ENCODE measurements at regions not wholly inside any gene's neighbourhood (a gene's known extent, or its start where the extent isn't known, plus 50 kb on each side); places are given as distances from the start of the nearest gene placed in this dataset.

DNA sequence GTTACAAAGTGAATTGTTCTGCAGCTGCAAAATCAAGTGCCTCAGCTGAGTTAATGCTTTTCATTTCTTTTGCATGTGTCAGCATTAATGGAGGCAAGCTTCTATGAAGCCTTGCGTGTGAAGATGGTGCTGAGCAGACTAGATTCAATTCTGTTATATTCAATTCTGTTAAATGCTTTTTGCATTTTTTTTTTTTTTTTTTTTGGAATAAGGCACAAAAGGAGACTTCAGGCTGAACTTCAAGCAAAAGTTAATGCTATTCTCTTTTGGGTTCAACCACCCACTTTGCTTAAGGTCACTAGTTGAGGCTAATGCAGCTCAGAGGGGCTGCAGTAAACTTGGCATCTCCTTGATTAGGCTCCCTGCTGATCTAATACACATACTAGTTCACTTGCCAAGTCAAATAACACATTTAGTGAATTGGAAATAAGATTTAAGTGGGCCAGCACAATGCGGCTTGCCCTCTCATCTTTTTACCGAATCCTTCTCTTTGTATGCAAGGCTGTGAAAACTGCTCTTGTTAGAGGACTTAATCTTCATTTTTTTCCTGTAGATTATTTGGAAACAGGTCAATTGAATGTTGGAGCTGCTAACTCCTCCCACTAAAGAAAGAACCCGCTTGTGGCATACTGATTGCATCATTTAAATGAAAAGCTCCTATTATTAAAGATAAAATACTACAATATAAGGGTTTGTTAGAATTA, 1020.2 kb downstream of the NR2F1-AS1 start:
- H3K4me3 ChIP-seq (ENCODE audit: low read length in 2 of 2), result no peak overlapping the region
- no peak overlapping the region for H3K27ac ChIP-seq (ENCODE audit: low read depth in 1 of 2, low read length in 1 of 2)
- DNase-seq (ENCODE audit: low read depth in 6 of 9, low spot score in 9 of 9), result no peak
- H3K9me3 ChIP-seq (ENCODE audit: control insufficient read depth in 2 of 2, insufficient read depth in 1 of 2, low read length in 1 of 2), result no peaks in the 10 kb centered on the region
- H3K36me3 ChIP-seq (ENCODE audit: control insufficient read depth in 2 of 2, insufficient read depth in 2 of 2, low read length in 1 of 2), result no peaks in the 10 kb centered on the region
- H3K4me1 ChIP-seq (ENCODE audit: control insufficient read depth in 2 of 2, insufficient read depth in 2 of 2, low read length in 2 of 2), result no peaks in the 10 kb centered on the region
- no peaks in the 10 kb centered on the region for H3K27me3 ChIP-seq (ENCODE audit: control insufficient read depth in 2 of 2, insufficient read depth in 1 of 2, low read length in 1 of 2)
- WGBS, result 77% methylated on average over 4 of the region's 4 CpGs

DNA sequence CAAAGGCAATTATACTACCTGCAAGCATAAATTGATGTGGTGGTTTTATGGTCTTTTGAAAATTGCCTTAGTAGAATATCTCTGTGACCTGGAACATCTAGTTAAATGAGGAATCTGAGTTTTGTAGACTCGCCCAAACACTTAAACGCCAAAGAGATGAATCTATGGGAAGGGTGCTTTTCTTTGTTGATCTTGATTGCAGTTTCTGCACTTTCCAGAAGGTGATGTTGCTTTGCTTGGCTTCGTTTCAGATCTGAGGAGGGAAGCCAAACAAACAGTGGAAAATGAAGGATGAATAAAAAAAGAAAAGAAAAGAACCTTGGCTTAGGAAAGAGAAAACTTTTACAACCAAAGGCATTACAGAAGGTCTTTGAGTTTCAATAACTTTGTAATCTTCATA, 1021.2 kb downstream of the NR2F1-AS1 start:
- no peaks in the 10 kb centered on the region for H3K9me3 ChIP-seq (ENCODE audit: control insufficient read depth in 2 of 2, insufficient read depth in 1 of 2, low read length in 1 of 2)
- WGBS, result 61% methylated on average over 3 of the region's 3 CpGs
- no peaks in the 10 kb centered on the region for H3K27me3 ChIP-seq (ENCODE audit: control insufficient read depth in 2 of 2, insufficient read depth in 1 of 2, low read length in 1 of 2)
- H3K36me3 ChIP-seq (ENCODE audit: control insufficient read depth in 2 of 2, insufficient read depth in 2 of 2, low read length in 1 of 2), result no peaks in the 10 kb centered on the region
- H3K4me3 ChIP-seq (ENCODE audit: low read length in 2 of 2), result no peak overlapping the region
- no peaks in the 10 kb centered on the region for H3K4me1 ChIP-seq (ENCODE audit: control insufficient read depth in 2 of 2, insufficient read depth in 2 of 2, low read length in 2 of 2)
- no peak overlapping the region for H3K27ac ChIP-seq (ENCODE audit: low read depth in 1 of 2, low read length in 1 of 2)
- no peak for DNase-seq (ENCODE audit: low read depth in 6 of 9, low spot score in 9 of 9)

DNA sequence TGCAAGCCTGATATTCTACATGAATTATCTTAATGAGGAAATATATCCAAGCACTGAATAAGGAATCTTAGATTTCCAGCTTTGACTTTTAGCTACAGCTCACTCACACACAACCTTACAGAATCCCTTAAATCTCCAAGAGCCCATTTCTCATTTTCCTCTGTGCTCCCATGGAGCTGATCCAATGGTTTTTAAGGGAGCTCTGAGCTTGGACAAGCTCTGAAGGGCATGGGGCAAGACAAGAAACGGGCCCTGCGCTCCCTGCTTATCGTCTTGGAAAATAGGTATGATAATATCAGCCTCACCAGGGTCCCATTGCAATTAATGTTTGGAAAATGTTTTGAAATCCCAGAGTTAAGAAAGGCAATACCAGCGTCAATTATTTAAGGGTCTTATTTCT, 1021.7 kb downstream of the NR2F1-AS1 start:
- Histone ChIP-seq H3K27ac (ENCODE audit: low read depth in 1 of 2, low read length in 1 of 2) (no peak overlapping the region), H3K4me1 (ENCODE audit: control insufficient read depth in 2 of 2, insufficient read depth in 2 of 2, low read length in 2 of 2) (no peaks in the 10 kb centered on the region), H3K4me3 (ENCODE audit: low read length in 2 of 2) (no peak overlapping the region), H3K36me3 (ENCODE audit: control insufficient read depth in 2 of 2, insufficient read depth in 2 of 2, low read length in 1 of 2) (no peaks in the 10 kb centered on the region), H3K27me3 (ENCODE audit: control insufficient read depth in 2 of 2, insufficient read depth in 1 of 2, low read length in 1 of 2) (no peaks in the 10 kb centered on the region), H3K9me3 (ENCODE audit: control insufficient read depth in 2 of 2, insufficient read depth in 1 of 2, low read length in 1 of 2) (no peaks in the 10 kb centered on the region)
- 84% methylated on average over 4 of the region's 4 CpGs for WGBS
- DNase-seq (ENCODE audit: low read depth in 6 of 9, low spot score in 9 of 9), result no peak

DNA sequence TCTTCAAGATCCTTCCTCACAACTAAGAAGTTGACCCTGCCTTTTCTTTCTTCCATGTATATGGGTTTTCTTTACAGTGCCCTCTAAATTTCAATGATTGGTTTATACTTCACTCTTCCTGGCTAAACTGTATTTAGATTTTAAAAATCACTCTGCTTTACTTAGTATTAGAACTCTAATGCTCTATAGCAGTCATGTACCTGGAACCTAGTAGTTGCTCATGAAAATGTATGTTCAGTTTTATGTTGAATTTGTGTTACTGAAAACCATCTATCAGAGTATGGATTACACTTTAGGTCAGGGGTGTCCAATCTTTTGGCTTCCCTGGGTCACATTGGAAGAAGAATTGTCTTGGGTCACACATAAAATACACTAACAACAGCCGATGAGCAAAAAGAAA, 1024.3 kb downstream of the NR2F1-AS1 start:
- no peak for DNase-seq (ENCODE audit: low read depth in 6 of 9, low spot score in 9 of 9)
- Histone ChIP-seq H3K4me1 (ENCODE audit: control insufficient read depth in 2 of 2, insufficient read depth in 2 of 2, low read length in 2 of 2) (no peaks in the 10 kb centered on the region), H3K27me3 (ENCODE audit: control insufficient read depth in 2 of 2, insufficient read depth in 1 of 2, low read length in 1 of 2) (no peaks in the 10 kb centered on the region), H3K27ac (ENCODE audit: low read depth in 1 of 2, low read length in 1 of 2) (no peak overlapping the region), H3K4me3 (ENCODE audit: low read length in 2 of 2) (no peak overlapping the region), H3K36me3 (ENCODE audit: control insufficient read depth in 2 of 2, insufficient read depth in 2 of 2, low read length in 1 of 2) (no peaks in the 10 kb centered on the region), H3K9me3 (ENCODE audit: control insufficient read depth in 2 of 2, insufficient read depth in 1 of 2, low read length in 1 of 2) (no peaks in the 10 kb centered on the region)
- whole genome bisulfite sequencing, result 97% methylated on average over 1 of the region's 1 CpG

DNA sequence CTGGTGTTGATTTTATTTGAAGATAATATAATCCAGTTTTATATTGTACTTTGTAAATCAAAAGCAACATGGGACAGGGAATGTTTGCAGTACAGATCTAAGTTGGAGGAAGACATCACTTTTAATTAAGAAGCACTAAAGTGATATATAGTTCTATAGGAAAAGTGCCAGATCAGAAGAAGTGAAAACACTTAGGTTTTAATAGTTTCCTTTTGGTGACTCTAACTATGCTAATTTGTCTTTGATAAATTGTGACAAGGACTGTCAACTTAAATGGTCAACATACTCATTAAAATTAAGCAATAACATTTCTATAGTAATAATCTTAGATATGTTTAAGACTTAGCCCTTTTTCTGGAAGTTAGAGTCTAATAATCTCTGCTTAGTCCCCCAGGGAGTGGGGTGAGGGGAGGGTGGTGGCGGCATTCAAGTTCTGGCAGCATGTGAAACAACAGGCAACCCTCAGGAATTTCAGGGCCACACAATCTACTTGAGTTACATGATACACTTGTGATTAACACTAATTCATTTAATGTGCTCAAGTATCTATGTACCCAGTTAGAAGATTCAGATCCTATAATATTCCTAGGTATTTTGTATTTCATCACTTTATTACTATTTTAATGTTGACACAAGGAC, 1026.5 kb downstream of the NR2F1-AS1 start:
- H3K4me3 ChIP-seq (ENCODE audit: low read length in 2 of 2), result no peak overlapping the region
- no peaks in the 10 kb centered on the region for H3K27me3 ChIP-seq (ENCODE audit: control insufficient read depth in 2 of 2, insufficient read depth in 1 of 2, low read length in 1 of 2)
- DNase-seq (ENCODE audit: low read depth in 6 of 9, low spot score in 9 of 9), result no peak
- no peaks in the 10 kb centered on the region for H3K4me1 ChIP-seq (ENCODE audit: control insufficient read depth in 2 of 2, insufficient read depth in 2 of 2, low read length in 2 of 2)
- H3K9me3 ChIP-seq (ENCODE audit: control insufficient read depth in 2 of 2, insufficient read depth in 1 of 2, low read length in 1 of 2), result no peaks in the 10 kb centered on the region
- H3K36me3 ChIP-seq (ENCODE audit: control insufficient read depth in 2 of 2, insufficient read depth in 2 of 2, low read length in 1 of 2), result no peaks in the 10 kb centered on the region
- H3K27ac ChIP-seq (ENCODE audit: low read depth in 1 of 2, low read length in 1 of 2), result no peak overlapping the region
- 87% methylated on average over 1 of the region's 1 CpG for whole genome bisulfite sequencing

DNA sequence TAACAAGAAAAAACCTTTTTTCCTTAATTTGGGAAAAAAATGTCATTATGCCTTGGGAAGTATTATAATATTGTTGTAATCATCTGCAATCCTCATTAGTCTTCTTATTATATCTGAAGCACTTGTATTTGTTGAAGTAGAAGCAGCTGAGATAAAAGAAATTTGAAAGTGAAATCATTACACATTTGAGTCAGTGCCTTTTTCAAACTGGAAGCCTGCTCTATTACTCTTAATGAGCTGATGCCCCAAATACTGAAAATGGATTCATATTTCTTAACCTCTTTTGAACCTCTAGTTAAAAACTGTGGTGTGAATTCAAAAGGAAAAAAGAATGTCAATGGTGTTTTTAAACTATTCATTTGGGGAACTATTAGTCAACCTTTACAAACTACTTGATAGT, 1027.7 kb downstream of the NR2F1-AS1 start:
- Histone ChIP-seq H3K27ac (ENCODE audit: low read depth in 1 of 2, low read length in 1 of 2) (no peak overlapping the region), H3K4me3 (ENCODE audit: low read length in 2 of 2) (no peak overlapping the region), H3K4me1 (ENCODE audit: control insufficient read depth in 2 of 2, insufficient read depth in 2 of 2, low read length in 2 of 2) (no peaks in the 10 kb centered on the region), H3K27me3 (ENCODE audit: control insufficient read depth in 2 of 2, insufficient read depth in 1 of 2, low read length in 1 of 2) (no peaks in the 10 kb centered on the region), H3K36me3 (ENCODE audit: control insufficient read depth in 2 of 2, insufficient read depth in 2 of 2, low read length in 1 of 2) (no peaks in the 10 kb centered on the region), H3K9me3 (ENCODE audit: control insufficient read depth in 2 of 2, insufficient read depth in 1 of 2, low read length in 1 of 2) (no peaks in the 10 kb centered on the region)
- no peak for DNase-seq (ENCODE audit: low read depth in 6 of 9, low spot score in 9 of 9)

DNA sequence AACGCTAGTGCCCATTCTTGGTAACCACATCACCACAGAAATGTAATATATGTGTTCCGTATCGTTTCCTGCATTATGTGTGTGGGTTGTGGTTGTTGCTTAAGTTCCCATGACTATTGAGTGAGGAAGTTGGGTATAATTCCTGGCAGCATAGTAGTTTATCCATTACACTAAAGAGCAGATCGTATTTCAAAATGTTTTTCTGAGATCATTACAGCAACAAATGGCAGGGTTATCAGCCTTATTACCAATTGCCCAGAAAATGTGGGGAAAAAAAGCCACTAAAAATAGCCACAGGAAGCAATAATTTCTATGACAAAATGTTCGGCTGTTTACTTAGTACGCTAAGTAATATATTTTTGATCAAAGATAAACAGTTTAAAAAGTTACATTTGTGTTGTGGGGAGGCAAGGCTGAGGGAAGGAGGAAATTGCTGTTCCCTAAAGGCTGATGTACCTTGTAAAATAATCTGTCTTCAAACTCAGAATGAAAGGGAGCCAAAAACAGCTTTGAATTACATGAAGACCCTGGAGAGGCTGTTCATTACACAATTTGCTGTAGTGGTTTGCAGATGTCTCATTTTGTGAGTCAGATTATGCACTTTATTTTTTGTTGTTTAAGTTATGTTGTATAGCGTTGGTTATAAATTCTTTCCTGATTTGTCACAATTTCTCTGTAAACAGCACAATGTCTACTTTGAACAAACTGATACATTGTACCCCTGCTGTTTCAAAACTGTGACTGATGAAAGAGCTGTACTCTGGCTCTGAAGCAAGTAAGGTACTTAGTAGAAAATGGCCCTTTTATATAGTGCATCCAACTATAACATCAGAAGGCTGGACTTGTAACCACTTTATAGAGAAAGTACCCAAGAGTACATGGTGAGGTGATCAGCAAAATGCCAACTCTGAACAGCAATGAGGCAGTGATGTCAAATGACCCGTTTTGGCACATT, 1028.5 kb downstream of the NR2F1-AS1 start:
- H3K36me3 ChIP-seq (ENCODE audit: control insufficient read depth in 2 of 2, insufficient read depth in 2 of 2, low read length in 1 of 2), result no peaks in the 10 kb centered on the region
- no peak overlapping the region for H3K27ac ChIP-seq (ENCODE audit: low read depth in 1 of 2, low read length in 1 of 2)
- no peak overlapping the region for H3K4me3 ChIP-seq (ENCODE audit: low read length in 2 of 2)
- no peaks in the 10 kb centered on the region for H3K9me3 ChIP-seq (ENCODE audit: control insufficient read depth in 2 of 2, insufficient read depth in 1 of 2, low read length in 1 of 2)
- 34% methylated on average over 8 of the region's 8 CpGs for WGBS
- no peak for DNase-seq (ENCODE audit: low read depth in 6 of 9, low spot score in 9 of 9)
- no peaks in the 10 kb centered on the region for H3K27me3 ChIP-seq (ENCODE audit: control insufficient read depth in 2 of 2, insufficient read depth in 1 of 2, low read length in 1 of 2)
- no peaks in the 10 kb centered on the region for H3K4me1 ChIP-seq (ENCODE audit: control insufficient read depth in 2 of 2, insufficient read depth in 2 of 2, low read length in 2 of 2)

DNA sequence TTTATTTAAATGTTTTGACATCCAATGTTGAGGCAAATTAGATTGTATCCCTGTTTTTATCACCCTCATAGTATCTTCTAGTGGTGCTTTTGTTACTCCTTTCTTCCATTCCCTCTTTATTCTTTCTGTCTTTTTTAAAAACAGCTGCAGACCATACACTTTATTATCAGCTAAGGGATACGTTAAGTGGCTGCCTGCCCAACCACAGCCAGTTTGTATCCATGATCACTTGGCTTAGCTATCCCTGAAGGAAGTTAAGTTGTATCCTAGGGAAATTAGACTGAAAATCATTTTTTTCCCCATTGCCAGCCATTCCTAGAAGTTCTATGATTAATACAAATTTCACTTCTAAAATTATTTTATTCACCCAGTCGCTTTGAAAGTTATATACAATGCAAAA, 1032.7 kb downstream of the NR2F1-AS1 start:
- H3K36me3 ChIP-seq (ENCODE audit: control insufficient read depth in 2 of 2, insufficient read depth in 2 of 2, low read length in 1 of 2), result no peaks in the 10 kb centered on the region
- no peak overlapping the region for H3K27ac ChIP-seq (ENCODE audit: low read depth in 1 of 2, low read length in 1 of 2)
- no peak for DNase-seq (ENCODE audit: low read depth in 6 of 9, low spot score in 9 of 9)
- no peaks in the 10 kb centered on the region for H3K27me3 ChIP-seq (ENCODE audit: control insufficient read depth in 2 of 2, insufficient read depth in 1 of 2, low read length in 1 of 2)
- H3K4me1 ChIP-seq (ENCODE audit: control insufficient read depth in 2 of 2, insufficient read depth in 2 of 2, low read length in 2 of 2), result no peaks in the 10 kb centered on the region
- H3K9me3 ChIP-seq (ENCODE audit: control insufficient read depth in 2 of 2, insufficient read depth in 1 of 2, low read length in 1 of 2), result no peaks in the 10 kb centered on the region
- no peak overlapping the region for H3K4me3 ChIP-seq (ENCODE audit: low read length in 2 of 2)
- WGBS, result 65% methylated on average over 2 of the region's 2 CpGs

DNA sequence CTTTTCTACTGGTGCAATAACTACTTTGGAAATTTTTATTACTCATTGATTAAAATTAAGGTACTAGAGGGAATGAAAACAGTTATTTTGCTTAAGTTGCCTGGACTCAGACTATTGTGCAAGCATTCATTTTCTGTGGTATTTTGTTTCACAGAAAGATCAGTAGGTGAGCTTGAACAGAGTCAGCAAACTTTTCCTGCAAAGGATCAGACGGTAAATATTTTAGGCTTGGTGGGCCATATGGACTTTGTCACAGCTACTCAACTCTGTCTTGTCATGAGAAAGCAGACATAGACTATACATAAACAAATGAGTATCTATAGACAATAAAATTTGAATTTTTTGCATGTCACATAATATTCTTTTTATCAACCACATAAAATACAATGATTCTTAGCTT, 1036.4 kb downstream of the NR2F1-AS1 start:
- Histone ChIP-seq H3K4me3 (ENCODE audit: low read length in 2 of 2) (no peak overlapping the region), H3K27ac (ENCODE audit: low read depth in 1 of 2, low read length in 1 of 2) (no peak overlapping the region), H3K9me3 (ENCODE audit: control insufficient read depth in 2 of 2, insufficient read depth in 1 of 2, low read length in 1 of 2) (no peaks in the 10 kb centered on the region), H3K27me3 (ENCODE audit: control insufficient read depth in 2 of 2, insufficient read depth in 1 of 2, low read length in 1 of 2) (no peaks in the 10 kb centered on the region), H3K36me3 (ENCODE audit: control insufficient read depth in 2 of 2, insufficient read depth in 2 of 2, low read length in 1 of 2) (no peaks in the 10 kb centered on the region), H3K4me1 (ENCODE audit: control insufficient read depth in 2 of 2, insufficient read depth in 2 of 2, low read length in 2 of 2) (no peaks in the 10 kb centered on the region)
- no peak for DNase-seq (ENCODE audit: low read depth in 6 of 9, low spot score in 9 of 9)
- 90% methylated on average over 1 of the region's 1 CpG for WGBS
